Left lobe of liver (tissue), 2 donors: ENCODE measurements at regions not wholly inside any gene's neighbourhood (a gene's known extent, or its start where the extent isn't known, plus 50 kb on each side); places are given as distances from the start of the nearest gene placed in this dataset.

Experiments
- ATAC-seq: fragments of 200-7000 bp; cut with Tn5 transposase; one replicate; pipeline ENCODE4 v1.9.1; 2020; ENCODE audit warnings: mild to moderate bottlenecking, moderate library complexity
- DNase-seq: peaks from one replicate; pipeline ENCODE4 v3.0.0-alpha.2; 2020; ENCODE audit warnings: low spot score
- donor health status: DM: no; HTN: no; CAD: no; lungs with moderate emphysema.
- donor health status: DM: no; HTN: yes; CAD: no.

DNA sequence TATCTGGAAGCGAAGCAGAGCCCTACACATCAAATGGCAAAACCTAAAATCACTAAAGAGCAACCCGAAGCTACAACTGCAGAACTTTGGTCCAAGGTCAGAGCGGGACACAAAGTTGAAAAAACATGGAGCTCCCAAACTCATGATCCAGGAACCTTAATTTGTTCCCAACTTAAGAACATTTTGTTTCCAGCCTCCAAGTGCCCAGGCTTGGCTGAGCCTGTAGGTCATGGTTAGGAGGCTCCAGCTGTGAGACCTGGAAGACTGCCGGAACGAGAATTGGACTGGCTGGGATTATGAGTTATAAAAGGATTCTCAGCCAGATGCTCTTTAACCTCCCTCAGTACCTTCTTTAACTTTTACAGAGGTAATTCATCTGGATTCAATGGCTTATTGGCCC, 349.1 kb upstream of the DDX53 start:
- DNase-seq (no peak), ATAC-seq (no peak)

DNA sequence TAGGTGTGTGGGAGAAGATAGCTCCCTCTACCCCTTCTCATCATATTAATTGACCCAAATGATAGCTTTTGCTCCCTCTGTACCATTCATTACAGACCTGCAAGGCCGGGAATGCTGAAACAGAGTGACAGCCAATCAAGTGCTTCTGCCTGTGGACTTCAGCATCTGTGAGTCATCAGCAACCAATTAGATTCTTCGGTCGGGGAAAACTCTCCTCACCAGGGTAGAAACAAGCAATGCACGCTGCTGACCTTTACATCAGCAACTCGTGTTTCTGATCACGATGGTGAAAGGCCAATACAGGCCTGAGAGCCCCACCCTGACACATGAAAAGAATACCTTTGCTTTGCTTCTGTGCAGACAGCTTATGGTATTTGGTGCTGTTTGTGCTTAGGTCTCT, 347.2 kb upstream of the DDX53 start:
- ATAC-seq: no peak
- no peak for DNase-seq

DNA sequence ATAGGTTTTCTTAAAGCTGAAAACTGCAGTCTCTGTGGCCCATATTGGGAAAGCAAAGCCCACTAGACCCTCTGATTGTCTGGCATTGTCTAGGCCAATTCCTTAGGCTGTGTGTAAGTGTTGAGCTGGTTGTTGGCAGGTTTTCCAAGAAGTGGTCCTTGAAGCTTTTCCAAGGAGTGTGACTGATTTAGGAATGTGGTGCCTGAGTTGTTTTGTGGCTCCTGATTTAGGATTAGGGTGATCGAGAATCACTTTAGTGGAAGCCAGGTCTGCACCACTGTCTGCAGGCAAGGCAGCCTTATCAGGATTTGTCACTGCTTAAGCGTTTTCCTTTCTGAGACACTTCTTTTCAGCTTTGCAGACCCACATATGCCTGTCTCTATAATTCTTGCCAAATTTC, 339.0 kb upstream of the DDX53 start:
- DNase-seq (no peak), ATAC-seq (no peak)

- DNase-seq (no peak), ATAC-seq (no peak)
Observed at GRCh38 chrX:22662776-22663175, 337.0 kb upstream of the DDX53 start.

DNA sequence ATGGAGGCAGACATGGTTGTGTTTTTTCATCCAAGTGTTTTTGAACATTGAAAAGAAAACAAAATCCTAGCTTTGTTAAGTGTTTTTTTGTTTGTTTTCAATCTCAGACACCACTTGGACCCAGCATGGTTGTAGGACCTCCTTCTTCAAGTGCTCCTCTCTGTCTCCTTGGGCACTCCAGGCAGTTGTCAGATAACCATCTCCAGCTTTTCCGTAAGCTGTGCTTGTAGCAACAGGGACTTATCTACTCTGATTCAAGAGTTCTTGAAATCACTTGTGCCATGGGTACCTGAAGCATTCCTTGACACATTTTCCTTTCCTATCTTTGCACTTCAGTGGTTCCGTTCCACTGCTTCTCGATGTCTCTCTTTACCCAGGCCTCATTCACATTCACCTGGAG, 334.9 kb upstream of the DDX53 start:
- no peak for DNase-seq
- no peak for ATAC-seq

GRCh38 chrX:22665818-22666217, 333.9 kb upstream of the DDX53 start:
- ATAC-seq (no peak), DNase-seq (no peak)

GRCh38 chrX:22666441-22666840, 333.3 kb upstream of the DDX53 start:
- DNase-seq (no peak), ATAC-seq (no peak)

DNA sequence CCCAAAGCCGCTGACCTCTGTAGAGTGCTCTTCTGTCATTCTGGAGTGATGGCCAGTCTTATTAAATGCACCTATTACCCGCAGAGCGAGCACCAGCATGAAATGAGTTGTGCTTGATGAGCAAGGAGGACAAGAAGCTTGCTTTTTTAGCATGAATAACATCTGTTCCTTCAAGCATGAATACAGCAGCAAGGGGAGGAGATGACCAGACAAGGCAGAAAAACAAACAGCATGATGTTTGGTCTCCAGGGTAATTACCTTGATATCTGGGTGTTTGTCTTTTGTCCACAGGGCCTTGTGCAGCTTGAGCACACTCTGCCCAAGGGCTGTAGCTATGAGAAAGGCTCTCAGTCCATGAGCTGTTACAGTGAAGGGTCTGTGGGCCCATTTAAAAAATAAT, 324.8 kb upstream of the DDX53 start:
- no peak for DNase-seq
- no peak for ATAC-seq

GRCh38 chrX:22686138-22686541, 313.6 kb upstream of the DDX53 start:
- ATAC-seq (no peak), DNase-seq (no peak)

DNA sequence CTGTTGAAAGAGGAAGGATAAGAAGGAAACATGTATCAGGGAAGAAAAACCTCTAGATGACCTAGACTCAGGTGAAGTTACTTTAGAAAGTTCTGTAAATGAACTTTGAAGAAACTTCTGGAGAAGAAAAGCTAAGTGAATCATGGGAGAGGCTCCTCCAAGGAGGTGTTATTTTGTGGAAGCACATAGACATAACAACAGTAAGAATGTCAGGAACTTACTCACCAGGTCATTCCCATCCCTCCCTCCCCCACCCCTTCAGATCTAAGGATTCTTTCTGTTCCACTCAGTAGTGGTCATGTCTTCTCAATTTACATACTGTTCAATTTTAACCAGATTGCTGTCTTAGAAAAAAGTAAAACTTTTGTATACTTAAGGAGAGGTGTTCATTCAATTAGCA, 310.5 kb upstream of the DDX53 start:
- no peak for DNase-seq
- ATAC-seq: no peak

DNA sequence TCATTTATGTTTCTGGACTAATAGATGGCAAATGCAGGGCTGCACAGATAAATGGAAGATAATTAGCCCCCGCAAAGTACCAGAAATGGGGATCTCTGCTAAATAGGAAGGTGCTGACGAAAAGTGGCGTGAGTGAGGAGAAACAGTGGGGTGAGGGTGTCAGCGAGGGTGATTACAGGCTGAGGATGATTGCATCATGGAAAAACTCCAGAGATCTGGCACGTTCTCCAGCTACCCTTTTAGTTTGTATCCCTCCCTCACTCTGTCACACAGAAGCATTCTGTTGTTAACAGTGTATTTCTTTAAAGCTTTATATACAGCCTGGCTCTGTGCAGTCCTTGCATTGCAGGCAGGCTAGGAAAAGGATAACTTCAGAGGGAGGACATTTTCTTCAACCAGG, 309.6 kb upstream of the DDX53 start:
- no peak for DNase-seq
- no peak for ATAC-seq

GRCh38 chrX:22691966-22692565, 307.7 kb upstream of the DDX53 start:
- DNase-seq (no peak), ATAC-seq (no peak)

DNA sequence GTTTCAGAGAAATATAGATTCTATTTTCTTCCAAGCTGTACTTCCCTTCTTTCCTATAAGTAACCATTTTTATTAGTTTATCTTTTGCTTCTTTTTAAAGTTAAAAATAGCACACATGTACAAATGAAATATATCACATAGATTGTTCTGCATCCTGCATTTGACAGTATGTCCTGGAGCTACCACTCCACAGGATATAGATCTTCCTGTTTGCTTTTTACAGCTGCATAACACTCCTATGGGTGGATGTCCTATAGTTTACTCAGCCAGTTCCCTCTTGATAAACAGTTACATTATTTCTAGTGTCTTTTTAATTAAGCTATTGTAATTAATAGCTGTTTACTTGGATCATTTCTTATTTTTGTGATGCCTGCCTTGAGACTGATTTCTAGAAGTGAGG, 301.6 kb upstream of the DDX53 start:
- ATAC-seq (no peak), DNase-seq (no peak)

DNA sequence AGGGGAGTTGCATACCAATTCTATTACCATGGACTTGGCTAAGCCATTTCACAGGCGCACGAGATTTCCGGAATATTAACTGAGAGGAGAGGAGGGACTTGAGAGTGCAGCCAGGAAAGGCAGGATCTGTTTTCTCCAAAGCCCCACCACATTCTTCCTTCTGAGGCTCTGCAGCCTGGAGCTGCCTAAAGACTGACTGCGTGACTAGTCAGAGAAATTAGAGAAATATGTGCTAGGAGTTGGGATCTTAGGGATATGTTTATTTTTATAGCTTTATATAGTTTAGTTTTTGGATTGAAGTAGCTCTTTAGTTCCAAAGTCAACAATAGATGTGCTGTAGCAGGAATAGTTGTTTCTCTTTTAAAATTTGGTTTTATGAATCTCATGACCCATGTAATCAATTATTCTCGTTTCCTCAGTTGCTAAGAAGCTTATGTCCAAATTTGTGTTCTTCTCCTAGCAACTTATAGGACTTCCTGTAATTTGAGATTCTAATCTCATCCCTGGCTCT, 300.1 kb upstream of the DDX53 start:
- ATAC-seq: no peak
- DNase-seq: no peak

DNA sequence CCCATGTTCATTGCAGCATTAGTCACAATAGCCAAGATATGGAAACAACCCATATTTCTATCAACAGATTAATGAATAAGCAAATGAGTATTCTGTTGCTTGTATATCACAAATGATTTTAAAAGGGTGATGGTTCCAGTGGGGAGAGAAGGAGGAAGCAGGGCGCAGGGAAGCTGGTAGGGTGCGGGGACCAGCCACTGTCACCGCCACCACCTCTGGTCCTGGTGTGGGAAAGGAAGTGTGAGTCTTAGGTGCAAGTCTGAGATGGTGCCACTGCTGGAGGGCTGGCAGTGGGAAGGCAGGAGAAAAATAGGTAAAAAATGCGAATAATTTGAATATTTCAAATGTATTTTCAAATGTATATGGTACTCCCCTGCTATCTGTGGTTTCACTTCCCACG, 286.8 kb upstream of the DDX53 start:
- DNase-seq: no peak
- ATAC-seq: no peak

DNA sequence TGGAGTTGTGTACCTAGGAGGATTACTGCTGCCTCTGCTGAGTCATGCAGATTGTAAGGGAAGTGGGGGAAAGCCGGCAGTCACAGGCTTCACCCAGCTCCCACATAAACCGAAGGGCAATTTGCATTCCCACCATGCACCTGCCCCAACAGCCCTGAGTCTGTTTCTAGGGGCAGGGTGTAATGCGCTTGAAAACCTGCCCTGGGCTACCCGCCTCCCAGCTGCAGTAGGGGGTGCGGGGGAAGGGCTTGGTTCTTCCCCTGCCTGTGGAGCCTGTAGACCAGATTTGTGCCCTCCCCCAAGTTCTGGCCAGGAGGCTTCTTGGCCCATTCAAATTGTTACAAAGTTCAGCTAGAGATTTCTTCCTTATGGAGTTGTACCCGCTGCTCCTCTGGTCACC, 269.2 kb upstream of the DDX53 start:
- no peak for DNase-seq
- ATAC-seq: no peak

DNA sequence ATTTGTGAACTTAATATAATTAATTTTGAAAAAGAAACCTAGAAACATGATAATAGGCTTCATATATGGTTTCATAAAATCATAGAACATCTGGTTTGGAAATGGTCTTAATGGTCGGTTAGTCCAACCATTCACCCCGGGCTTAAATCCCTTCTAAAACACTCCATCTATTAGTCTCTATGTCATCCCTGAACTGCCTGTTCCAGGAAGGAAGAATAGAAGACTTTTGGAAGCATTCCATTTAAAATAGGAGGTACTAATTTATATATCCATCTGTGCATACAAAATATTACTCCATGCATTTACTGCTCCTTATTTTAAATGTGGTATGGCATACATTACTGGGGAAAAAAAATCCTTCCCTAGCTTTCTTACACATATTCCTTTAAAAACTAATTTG, 262.2 kb upstream of the DDX53 start:
- no peak for ATAC-seq
- DNase-seq: no peak

- DNase-seq (no peak), ATAC-seq (no peak)
Observed at GRCh38 chrX:22739276-22739675, 260.5 kb upstream of the DDX53 start.

DNA sequence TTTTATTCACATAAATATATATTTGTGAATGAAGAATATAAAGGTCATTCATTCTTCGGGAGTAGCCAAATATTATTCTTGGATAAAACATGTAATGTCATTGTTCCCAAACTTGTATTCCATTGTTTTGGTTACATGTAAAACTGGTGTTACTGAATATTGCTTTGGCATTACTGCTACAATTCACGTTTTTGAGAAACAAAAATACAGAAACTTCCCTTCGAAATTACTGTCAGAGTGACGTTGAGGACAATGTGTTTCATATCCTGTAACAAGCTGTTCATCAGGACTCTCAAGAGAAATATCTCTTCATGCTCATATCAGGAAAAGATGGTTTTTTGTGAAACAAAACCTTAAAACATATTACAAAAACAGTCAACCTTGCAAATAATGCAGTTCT, 258.9 kb upstream of the DDX53 start:
- DNase-seq (no peak), ATAC-seq (no peak)

GRCh38 chrX:22742174-22742573, 257.6 kb upstream of the DDX53 start:
- ATAC-seq (no peak), DNase-seq (no peak)

DNA sequence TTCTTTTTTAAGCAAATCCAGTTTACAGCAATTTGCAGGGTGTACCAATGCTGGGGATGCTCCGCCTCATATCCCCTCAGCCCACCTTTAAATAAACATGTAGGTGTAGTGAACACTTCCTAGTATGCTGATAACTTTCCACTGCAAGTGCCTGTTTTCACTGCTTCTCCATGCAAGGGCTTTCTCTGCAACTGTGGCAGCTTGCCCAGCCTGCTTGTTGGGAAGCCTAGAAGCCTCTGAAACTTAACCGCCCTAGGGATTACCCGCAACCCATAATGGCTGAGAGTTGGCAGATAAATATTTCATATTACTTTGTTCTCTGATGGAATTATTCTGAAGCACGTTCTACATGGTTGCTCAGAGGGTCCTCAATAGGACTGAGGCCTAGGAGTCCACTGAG, 253.7 kb upstream of the DDX53 start:
- DNase-seq (no peak), ATAC-seq (no peak)

DNA sequence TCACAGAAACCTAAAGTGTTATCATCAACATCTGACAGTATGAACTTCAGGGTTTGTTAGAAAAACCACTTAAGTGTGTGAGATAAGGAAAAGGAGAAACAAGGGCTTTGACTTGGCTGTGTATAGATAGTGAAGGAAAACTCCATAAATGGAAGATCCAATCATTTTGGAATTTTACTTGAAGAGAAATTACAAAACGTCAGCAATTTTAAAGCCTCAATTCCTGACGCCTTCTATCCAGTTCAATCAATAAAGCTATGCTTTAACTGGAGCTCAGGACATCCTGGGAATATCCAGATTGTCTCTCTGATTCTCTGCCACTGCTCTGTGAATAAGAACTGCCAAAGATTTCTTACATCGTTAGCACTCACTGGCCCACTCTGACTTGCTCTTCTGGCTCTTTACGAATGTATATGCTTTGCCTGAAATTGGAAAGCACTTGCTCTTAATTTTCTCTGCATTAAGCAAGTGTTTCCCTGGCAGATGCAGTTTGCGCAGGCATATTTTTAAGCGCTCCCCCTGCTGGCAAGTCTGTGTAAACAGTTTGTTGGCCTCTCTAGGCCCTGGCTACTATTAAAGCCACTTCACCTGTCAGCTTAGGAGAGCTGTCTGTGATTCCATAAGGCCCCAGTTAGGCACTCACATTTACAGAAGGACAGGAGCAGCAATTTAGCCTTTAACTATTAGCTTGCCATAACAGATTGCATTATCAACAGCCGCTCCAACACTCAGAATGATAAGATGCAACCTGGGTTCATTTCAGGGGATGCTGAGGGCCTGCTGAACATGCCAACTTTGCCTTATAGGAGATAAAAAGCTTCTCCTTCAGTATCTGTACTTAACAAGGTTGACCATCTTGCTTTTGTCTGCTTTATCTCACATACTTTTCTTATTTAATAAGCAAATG, 251.4 kb upstream of the DDX53 start:
- DNase-seq (peak; percentile 36), ATAC-seq (peak; percentile 80)
